ENCODE measurements at regions not wholly inside any gene's neighbourhood (a gene's known extent, or its start where the extent isn't known, plus 50 kb on each side); places are given as distances from the start of the nearest gene placed in this dataset.

GRCh38 chr6:6883011-6883410 lies 224.8 kb upstream of the RREB1 start:
- TF ChIP-seq CTCF (IDR thresholded peaks at IDR 0.05) (no peak), POLR2A (IDR thresholded peaks at IDR 0.05) (no peak)

Measured in stomach (tissue), 4 donors.